ENCODE measurements at regions not wholly inside any gene's neighbourhood (a gene's known extent, or its start where the extent isn't known, plus 50 kb on each side); places are given as distances from the start of the nearest gene placed in this dataset.

GRCh38 chr5:98031496-98031895 is 742.0 kb upstream of the RGMB start:
- Histone ChIP-seq H3K4me3 (replicated peaks; ENCODE audit: insufficient read depth, low read length) (no peak overlapping the region), H3K27me3 (ENCODE audit: insufficient read depth, poor library complexity, severe bottlenecking) (no peaks in the 10 kb centered on the region), H3K27ac (replicated peaks) (no peak overlapping the region)
- no peak for DNase-seq (ENCODE audit: low read depth in 1 of 2, low spot score in 1 of 2)
- TF ChIP-seq CTCF (IDR thresholded peaks at IDR 0.05; ENCODE audit: insufficient read depth, low read length), result no peak
- no peak for TF ChIP-seq SPI1 (IDR thresholded peaks at IDR 0.05; ENCODE audit: borderline replicate concordance, low read depth)
- no peak for TF ChIP-seq REST (IDR thresholded peaks at IDR 0.05; ENCODE audit: insufficient replicate concordance, low read depth)
- TF ChIP-seq GABPA (IDR thresholded peaks at IDR 0.05; ENCODE audit: low read depth), result no peak

GRCh38 chr5:98031926-98032325 is 741.5 kb upstream of the RGMB start:
- no peaks in the 10 kb centered on the region for H3K27me3 ChIP-seq (ENCODE audit: insufficient read depth, poor library complexity, severe bottlenecking)
- DNase-seq (ENCODE audit: low read depth in 1 of 2, low spot score in 1 of 2), result no peak
- TF ChIP-seq CTCF (IDR thresholded peaks at IDR 0.05; ENCODE audit: insufficient read depth, low read length) (no peak), GABPA (IDR thresholded peaks at IDR 0.05; ENCODE audit: low read depth) (no peak)
- H3K4me3 ChIP-seq (replicated peaks; ENCODE audit: insufficient read depth, low read length), result no peak overlapping the region
- no peak overlapping the region for H3K27ac ChIP-seq (replicated peaks)

GRCh38 chr5:98041661-98042060 is 731.8 kb upstream of the RGMB start:
- DNase-seq (ENCODE audit: low read depth in 1 of 2, low spot score in 1 of 2), result no peak
- no peaks in the 10 kb centered on the region for H3K27me3 ChIP-seq (ENCODE audit: insufficient read depth, poor library complexity, severe bottlenecking)
- H3K27ac ChIP-seq (replicated peaks), result no peak overlapping the region
- TF ChIP-seq REST (IDR thresholded peaks at IDR 0.05; ENCODE audit: insufficient replicate concordance, low read depth) (no peak), POLR2AphosphoS5 (IDR thresholded peaks at IDR 0.05; ENCODE audit: low read depth) (no peak), SPI1 (IDR thresholded peaks at IDR 0.05; ENCODE audit: borderline replicate concordance, low read depth) (no peak), CTCF (IDR thresholded peaks at IDR 0.05; ENCODE audit: insufficient read depth, low read length) (no peak), GABPA (IDR thresholded peaks at IDR 0.05; ENCODE audit: low read depth) (no peak)
- H3K4me3 ChIP-seq (replicated peaks; ENCODE audit: insufficient read depth, low read length), result no peak overlapping the region

- H3K27me3 ChIP-seq (ENCODE audit: insufficient read depth, poor library complexity, severe bottlenecking), result no peaks in the 10 kb centered on the region
- no peak for DNase-seq (ENCODE audit: low read depth in 1 of 2, low spot score in 1 of 2)
- no peak overlapping the region for H3K4me3 ChIP-seq (replicated peaks; ENCODE audit: insufficient read depth, low read length)
- H3K27ac ChIP-seq (replicated peaks), result no peak overlapping the region
- TF ChIP-seq SPI1 (IDR thresholded peaks at IDR 0.05; ENCODE audit: borderline replicate concordance, low read depth), result no peak
Measured at GRCh38 chr5:98042521-98042920, 730.9 kb upstream of the RGMB start.
